HL-60 (cell line): ENCODE measurements at regions not wholly inside any gene's neighbourhood (a gene's known extent, or its start where the extent isn't known, plus 50 kb on each side); places are given as distances from the start of the nearest gene placed in this dataset.

Source experiments
- CTCF ChIP-seq: IDR thresholded peaks from one replicate; pipeline ENCODE4 v1.5.1; 2011; ENCODE audit warnings: low read length, control low read depth, inconsistent platforms; ENCODE audit not compliant: insufficient read depth
- GABPA ChIP-seq: IDR thresholded peaks from 2 replicates; pipeline ENCODE4 v1.6.1; 2012; ENCODE audit warnings: low read depth
- POLR2AphosphoS5 ChIP-seq: IDR thresholded peaks from 2 replicates; pipeline ENCODE4 v1.6.1; 2012; ENCODE audit warnings: low read depth
- REST ChIP-seq: IDR thresholded peaks from 2 replicates; pipeline ENCODE4 v1.6.1; 2012; ENCODE audit warnings: low read depth; ENCODE audit not compliant: insufficient replicate concordance

GRCh38 chr15:97688886-97689285, 271.6 kb upstream of the ARRDC4 start:
- TF ChIP-seq CTCF (no peak), POLR2AphosphoS5 (no peak), REST (no peak), GABPA (no peak)
